PC-3 (cell line): ENCODE measurements at regions not wholly inside any gene's neighbourhood (a gene's known extent, or its start where the extent isn't known, plus 50 kb on each side); places are given as distances from the start of the nearest gene placed in this dataset.

Experiments
- ATAC-seq: fragments of 200-7000 bp; cut with Tn5 transposase; 2 replicates; pipeline ENCODE4 v1.9.1; 2020; ENCODE audit warnings: mild to moderate bottlenecking, moderate library complexity
- BruUV-seq: library from RNA; stranded (reverse); fragments of 400-500 nt; replicated peaks from 2 replicates; lab custom pipeline; 2021; lab: Mats Ljungman, UMichigan
- CTCF ChIA-PET: fragments of 300-600 bp; sonication (Branson Sonifier 250); formaldehyde crosslinking; loops from one replicate; lab custom pipeline; 2022; ENCODE audit warnings: antibody characterized with exemption; lab: Charles Lee
- POLR2A ChIA-PET: fragments of 300-600 bp; sonication (Branson Sonifier 250); formaldehyde crosslinking; loops from one replicate; lab custom pipeline; 2022; ENCODE audit warnings: antibody characterized with exemption; ENCODE audit not compliant: unreplicated experiment; lab: Charles Lee
- DNase-seq: peaks from one replicate; pipeline ENCODE4 v3.0.0-alpha.2; 2015
- H2AFZ ChIP-seq: fragments of 300-600 bp; sonication (generic); 2 replicates; pipeline ENCODE4 v1.6.0; 2016; ENCODE audit warnings: antibody characterized with exemption, low read length
- H3F3A ChIP-seq: fragments of 300-600 bp; sonication (generic); one replicate; pipeline ENCODE4 v1.6.0; 2017; ENCODE audit warnings: antibody characterized with exemption, low read length, control low read depth, mild to moderate bottlenecking; ENCODE audit not compliant: unreplicated experiment
- H3K27ac ChIP-seq: fragments of 300-600 bp; sonication (generic); 2 replicates; pipeline ENCODE4 v1.5.1; 2016; ENCODE audit warnings: mild to moderate bottlenecking, low read length
- H3K27me3 ChIP-seq: fragments of 300-600 bp; sonication (generic); 2 replicates; pipeline ENCODE4 v1.6.1; 2016; ENCODE audit warnings: low read length, mixed read lengths
- H3K36me3 ChIP-seq: fragments of 300-600 bp; sonication (generic); 2 replicates; pipeline ENCODE4 v1.6.1; 2016; ENCODE audit warnings: low read depth, mixed run types, low read length, mixed read lengths
- H3K4me1 ChIP-seq: fragments of 300-600 bp; sonication (generic); 2 replicates; pipeline ENCODE4 v1.5.1; 2016; ENCODE audit warnings: low read length; ENCODE audit not compliant: insufficient read depth
- H3K4me2 ChIP-seq: fragments of 300-600 bp; sonication (generic); 2 replicates; pipeline ENCODE4 v1.6.0; 2016; ENCODE audit warnings: low read length
- H3K4me3 ChIP-seq: fragments of 300-600 bp; sonication (generic); 2 replicates; pipeline ENCODE4 v1.5.1; 2016; ENCODE audit warnings: mild to moderate bottlenecking, low read length, mixed read lengths
- H3K79me2 ChIP-seq: fragments of 300-600 bp; sonication (generic); 2 replicates; pipeline ENCODE4 v1.6.1; 2017; ENCODE audit warnings: low read length, mixed read lengths
- H3K9ac ChIP-seq: fragments of 300-600 bp; sonication (generic); 2 replicates; pipeline ENCODE4 v1.6.0; 2016; ENCODE audit warnings: mild to moderate bottlenecking, low read length
- H3K9me2 ChIP-seq: fragments of 300-600 bp; sonication (generic); replicated peaks from 2 replicates; pipeline ENCODE4 v1.6.1; 2016; ENCODE audit warnings: mixed run types, low read length, mixed read lengths
- H3K9me3 ChIP-seq: fragments of 300-600 bp; sonication (generic); 2 replicates; pipeline ENCODE4 v1.6.1; 2016; ENCODE audit warnings: low read length, mixed read lengths
- H4K20me1 ChIP-seq: fragments of 300-600 bp; sonication (generic); 2 replicates; pipeline ENCODE4 v1.6.1; 2016; ENCODE audit warnings: low read length, mixed read lengths
- EZH2 ChIP-seq: fragments of 300-600 bp; sonication (generic); IDR thresholded peaks from one replicate; pipeline ENCODE4 v1.6.1; 2017; ENCODE audit warnings: antibody characterized with exemption, mild to moderate bottlenecking, low read length; ENCODE audit not compliant: unreplicated experiment
- EZH2phosphoT487 ChIP-seq: fragments of 300-600 bp; sonication (generic); IDR thresholded peaks from 2 replicates; pipeline ENCODE4 v1.6.1; 2018; ENCODE audit warnings: mild to moderate bottlenecking, antibody characterized with exemption, low read length, borderline replicate concordance
- intact Hi-C: fragments of 100-400 bp; cut with micrococcal nuclease; formaldehyde crosslinking; loops from 2 replicates; pipeline ENCODE4 v1.9.0; 2023
- TF ChIP-seq, protein P1 (sequence below): fragments of 300-600 bp; sonication (generic); conservative IDR thresholded peaks from 2 replicates; pipeline ENCODE4 v1.5.1; 2017; ENCODE audit warnings: antibody characterized with exemption, low read depth, mild to moderate bottlenecking, low read length

DNA sequence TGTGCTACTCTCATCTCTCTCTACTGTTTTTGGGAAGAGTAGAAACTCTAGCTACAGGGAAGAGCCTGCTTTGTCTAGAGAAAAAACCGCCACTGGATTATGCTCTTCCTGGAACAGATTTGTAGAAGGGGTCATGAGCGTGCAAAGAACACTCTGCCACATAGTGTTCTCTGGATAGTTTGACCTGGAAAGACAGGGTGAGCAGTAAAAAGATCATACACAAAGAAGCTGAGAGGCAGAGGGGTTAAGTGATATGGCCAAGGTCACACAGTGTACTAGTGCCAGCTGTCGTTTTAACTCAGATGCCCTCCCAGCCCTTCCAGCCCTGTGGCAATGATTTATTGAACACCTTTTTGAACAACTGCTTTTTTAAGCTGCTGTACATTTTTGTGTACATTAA is 182.2 kb downstream of the NNT start:
- BruUV-seq = no TSS peak
- ChIA-PET POLR2A (no interaction called here), CTCF (no interaction called here)
- 0 out of 2 replicates have a peak, but pooled peaks cover 3% of the 10 kb centered on the region for H3K9me3 ChIP-seq
- H3K9ac ChIP-seq = no peak overlapping the region
- no peaks in the 10 kb centered on the region for H3K36me3 ChIP-seq
- H3K4me1 ChIP-seq = no peaks in the 10 kb centered on the region
- H3K27ac ChIP-seq = no peak overlapping the region
- H4K20me1 ChIP-seq = no peaks in the 10 kb centered on the region
- TF ChIP-seq EZH2 (no peak), EZH2phosphoT487 (no peak)
- TF ChIP-seq, protein P1, sequence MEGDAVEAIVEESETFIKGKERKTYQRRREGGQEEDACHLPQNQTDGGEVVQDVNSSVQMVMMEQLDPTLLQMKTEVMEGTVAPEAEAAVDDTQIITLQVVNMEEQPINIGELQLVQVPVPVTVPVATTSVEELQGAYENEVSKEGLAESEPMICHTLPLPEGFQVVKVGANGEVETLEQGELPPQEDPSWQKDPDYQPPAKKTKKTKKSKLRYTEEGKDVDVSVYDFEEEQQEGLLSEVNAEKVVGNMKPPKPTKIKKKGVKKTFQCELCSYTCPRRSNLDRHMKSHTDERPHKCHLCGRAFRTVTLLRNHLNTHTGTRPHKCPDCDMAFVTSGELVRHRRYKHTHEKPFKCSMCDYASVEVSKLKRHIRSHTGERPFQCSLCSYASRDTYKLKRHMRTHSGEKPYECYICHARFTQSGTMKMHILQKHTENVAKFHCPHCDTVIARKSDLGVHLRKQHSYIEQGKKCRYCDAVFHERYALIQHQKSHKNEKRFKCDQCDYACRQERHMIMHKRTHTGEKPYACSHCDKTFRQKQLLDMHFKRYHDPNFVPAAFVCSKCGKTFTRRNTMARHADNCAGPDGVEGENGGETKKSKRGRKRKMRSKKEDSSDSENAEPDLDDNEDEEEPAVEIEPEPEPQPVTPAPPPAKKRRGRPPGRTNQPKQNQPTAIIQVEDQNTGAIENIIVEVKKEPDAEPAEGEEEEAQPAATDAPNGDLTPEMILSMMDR = no peak
- H3F3A ChIP-seq = no peaks in the 10 kb centered on the region
- no peak overlapping the region for H3K4me3 ChIP-seq
- H3K4me2 ChIP-seq = no peak overlapping the region
- DNase-seq (no peak), ATAC-seq (no peak)
- intact Hi-C loops = no loop called here
- no peak overlapping the region for H2AFZ ChIP-seq
- H3K79me2 ChIP-seq = no peaks in the 10 kb centered on the region
- peaks cover 31% of the 10 kb centered on the region for H3K27me3 ChIP-seq
- H3K9me2 ChIP-seq = no peaks in the 10 kb centered on the region

DNA sequence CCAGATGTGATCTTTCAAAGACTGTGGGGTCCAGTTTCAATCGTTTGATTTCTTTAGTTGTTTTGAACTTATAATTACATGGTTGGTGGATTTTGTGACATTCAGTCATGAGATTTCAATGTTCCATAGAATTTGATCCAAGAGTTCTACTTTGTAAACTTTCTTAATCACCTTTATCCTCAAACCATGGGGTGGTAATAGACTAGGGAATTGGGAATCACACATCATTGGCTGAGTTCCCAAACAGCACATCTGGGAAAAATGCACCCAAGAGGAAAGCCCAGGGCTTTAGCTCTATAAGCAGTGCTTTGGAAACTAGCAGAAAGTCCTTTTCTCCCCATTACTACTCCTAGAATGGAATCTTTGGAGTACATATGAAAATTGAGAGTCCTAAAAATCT is 177.6 kb downstream of the NNT start:
- no peaks in the 10 kb centered on the region for H4K20me1 ChIP-seq
- no TSS peak for BruUV-seq
- H3K4me3 ChIP-seq = no peak overlapping the region
- DNase-seq (no peak), ATAC-seq (no peak)
- intact Hi-C loops = no loop called here
- no peaks in the 10 kb centered on the region for H3K9me2 ChIP-seq
- TF ChIP-seq EZH2 = no peak
- TF ChIP-seq, protein P1 = no peak
- no peak for TF ChIP-seq EZH2phosphoT487
- no peaks in the 10 kb centered on the region; the same call in 1 of the 2 replicates for H3K27me3 ChIP-seq
- no peaks in the 10 kb centered on the region for H3K36me3 ChIP-seq
- no peaks in the 10 kb centered on the region for H3K4me1 ChIP-seq
- ChIA-PET POLR2A (no interaction called here), CTCF (no interaction called here)
- no peaks in the 10 kb centered on the region for H3K79me2 ChIP-seq
- no peaks in the 10 kb centered on the region for H3K9me3 ChIP-seq
- H3K4me2 ChIP-seq = no peak overlapping the region
- H3K9ac ChIP-seq = no peak overlapping the region
- no peak overlapping the region for H3K27ac ChIP-seq
- H2AFZ ChIP-seq = no peak overlapping the region
- no peaks in the 10 kb centered on the region for H3F3A ChIP-seq

GRCh38 chr5:43774881-43775399 is 172.0 kb downstream of the NNT start:
- H3K4me3 ChIP-seq = no peak overlapping the region
- intact Hi-C loops = no loop called here
- no TSS peak for BruUV-seq

More at GRCh38 chr5:43774881-43775399, 172.0 kb downstream of the NNT start:
- H3K9me2 ChIP-seq = no peaks in the 10 kb centered on the region
- ATAC-seq (no peak), DNase-seq (no peak)
- no peaks in the 10 kb centered on the region for H3K27me3 ChIP-seq
- no peak overlapping the region for H3K4me2 ChIP-seq
- no peaks in the 10 kb centered on the region for H4K20me1 ChIP-seq
- no peak overlapping the region for H3K27ac ChIP-seq
- H3K4me1 ChIP-seq = 0 out of 2 replicates have a peak, but pooled peaks cover 5% of the 10 kb centered on the region
- H3K9ac ChIP-seq = no peak overlapping the region
- TF ChIP-seq EZH2 (no peak), EZH2phosphoT487 (no peak)
- TF ChIP-seq, protein P1 = no peak
- CTCF ChIA-PET = no interaction called here
- no peak overlapping the region for H2AFZ ChIP-seq
- H3F3A ChIP-seq = no peaks in the 10 kb centered on the region
- POLR2A ChIA-PET = no interaction called here
- no peaks in the 10 kb centered on the region for H3K79me2 ChIP-seq
- H3K9me3 ChIP-seq = no peaks in the 10 kb centered on the region
- no peaks in the 10 kb centered on the region for H3K36me3 ChIP-seq
